PFSK-1 (cell line): ENCODE measurements at regions not wholly inside any gene's neighbourhood (a gene's known extent, or its start where the extent isn't known, plus 50 kb on each side); places are given as distances from the start of the nearest gene placed in this dataset.

Source experiments
- SIN3A ChIP-seq: IDR thresholded peaks from 2 replicates; pipeline ENCODE4 v1.6.1; 2012; ENCODE audit warnings: mild to moderate bottlenecking, low read length, moderate library complexity, borderline replicate concordance; ENCODE audit not compliant: insufficient read depth
- TAF1 ChIP-seq: IDR thresholded peaks from 2 replicates; pipeline ENCODE4 v1.6.1; 2012; ENCODE audit warnings: low read length, control low read depth, borderline replicate concordance; ENCODE audit not compliant: insufficient read depth
- TF ChIP-seq, protein P1 (sequence below), 2 experiments: IDR thresholded peaks; 2 replicates each; pipeline versions ENCODE4 v1.6.1 to v1.8.0; 2011 to 2012; ENCODE audit warnings: low read depth in 2 of 2, low read length in 2 of 2, control low read depth in 1 of 2, inconsistent platforms in 1 of 2, mild to moderate bottlenecking in 1 of 2, moderate library complexity in 1 of 2; ENCODE audit not compliant: insufficient read depth in 1 of 2

DNA sequence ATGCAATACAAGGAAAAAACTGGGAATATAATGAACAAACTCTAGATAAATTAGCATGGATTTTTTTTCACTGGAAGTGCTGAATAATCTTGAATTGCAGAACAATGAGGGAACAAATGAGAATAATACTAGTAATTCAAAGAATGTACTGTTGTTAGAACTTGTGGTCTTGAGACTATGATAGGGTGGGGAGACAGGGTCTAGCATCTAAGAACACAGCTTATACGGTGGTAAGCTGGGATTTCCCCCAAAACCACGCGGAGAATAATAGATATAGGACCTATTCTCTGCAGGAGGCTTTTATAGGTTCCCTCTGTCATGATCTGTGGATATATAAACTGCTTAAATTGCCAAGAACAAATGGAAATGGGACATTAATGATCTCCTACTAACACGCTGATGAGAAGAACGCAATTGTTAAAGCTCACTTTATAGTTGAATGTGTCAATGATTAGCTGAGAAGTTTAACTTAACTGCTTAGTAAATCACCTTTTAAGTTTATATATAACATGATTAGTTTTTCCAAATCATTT is 692.3 kb downstream of the ZPLD1 start:
- TF ChIP-seq SIN3A, result no peak
- TF ChIP-seq, protein P1, sequence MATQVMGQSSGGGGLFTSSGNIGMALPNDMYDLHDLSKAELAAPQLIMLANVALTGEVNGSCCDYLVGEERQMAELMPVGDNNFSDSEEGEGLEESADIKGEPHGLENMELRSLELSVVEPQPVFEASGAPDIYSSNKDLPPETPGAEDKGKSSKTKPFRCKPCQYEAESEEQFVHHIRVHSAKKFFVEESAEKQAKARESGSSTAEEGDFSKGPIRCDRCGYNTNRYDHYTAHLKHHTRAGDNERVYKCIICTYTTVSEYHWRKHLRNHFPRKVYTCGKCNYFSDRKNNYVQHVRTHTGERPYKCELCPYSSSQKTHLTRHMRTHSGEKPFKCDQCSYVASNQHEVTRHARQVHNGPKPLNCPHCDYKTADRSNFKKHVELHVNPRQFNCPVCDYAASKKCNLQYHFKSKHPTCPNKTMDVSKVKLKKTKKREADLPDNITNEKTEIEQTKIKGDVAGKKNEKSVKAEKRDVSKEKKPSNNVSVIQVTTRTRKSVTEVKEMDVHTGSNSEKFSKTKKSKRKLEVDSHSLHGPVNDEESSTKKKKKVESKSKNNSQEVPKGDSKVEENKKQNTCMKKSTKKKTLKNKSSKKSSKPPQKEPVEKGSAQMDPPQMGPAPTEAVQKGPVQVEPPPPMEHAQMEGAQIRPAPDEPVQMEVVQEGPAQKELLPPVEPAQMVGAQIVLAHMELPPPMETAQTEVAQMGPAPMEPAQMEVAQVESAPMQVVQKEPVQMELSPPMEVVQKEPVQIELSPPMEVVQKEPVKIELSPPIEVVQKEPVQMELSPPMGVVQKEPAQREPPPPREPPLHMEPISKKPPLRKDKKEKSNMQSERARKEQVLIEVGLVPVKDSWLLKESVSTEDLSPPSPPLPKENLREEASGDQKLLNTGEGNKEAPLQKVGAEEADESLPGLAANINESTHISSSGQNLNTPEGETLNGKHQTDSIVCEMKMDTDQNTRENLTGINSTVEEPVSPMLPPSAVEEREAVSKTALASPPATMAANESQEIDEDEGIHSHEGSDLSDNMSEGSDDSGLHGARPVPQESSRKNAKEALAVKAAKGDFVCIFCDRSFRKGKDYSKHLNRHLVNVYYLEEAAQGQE (IDR thresholded peaks at IDR 0.05; ENCODE audit: insufficient read depth in 1 of 2, low read depth in 2 of 2, low read length in 2 of 2), result no peak
- no peak for TF ChIP-seq TAF1
